ENCODE measurements at regions not wholly inside any gene's neighbourhood (a gene's known extent, or its start where the extent isn't known, plus 50 kb on each side); places are given as distances from the start of the nearest gene placed in this dataset.

GRCh38 chr20:56722042-56722441 is 92.9 kb downstream of the TFAP2C start:
- TF ChIP-seq ELF4 (IDR thresholded peaks at IDR 0.05) (no peak), FOXK2 (IDR thresholded peaks at IDR 0.05) (no peak), BHLHE40 (IDR thresholded peaks at IDR 0.05; ENCODE audit: borderline replicate concordance) (no peak), SP1 (IDR thresholded peaks at IDR 0.05) (no peak), TARDBP (IDR thresholded peaks at IDR 0.05) (no peak), L3MBTL2 (conservative IDR thresholded peaks at IDR 0.05) (no peak), ARNT (IDR thresholded peaks at IDR 0.05) (no peak), PKNOX1 (IDR thresholded peaks at IDR 0.05) (no peak), FOXA1 (IDR thresholded peaks at IDR 0.05) (no peak), NFRKB (IDR thresholded peaks at IDR 0.05) (no peak), FOXM1 (IDR thresholded peaks at IDR 0.05; ENCODE audit: borderline replicate concordance) (no peak)

Data from HEK293T (cell line).